ENCODE measurements at regions not wholly inside any gene's neighbourhood (a gene's known extent, or its start where the extent isn't known, plus 50 kb on each side); places are given as distances from the start of the nearest gene placed in this dataset.

DNA sequence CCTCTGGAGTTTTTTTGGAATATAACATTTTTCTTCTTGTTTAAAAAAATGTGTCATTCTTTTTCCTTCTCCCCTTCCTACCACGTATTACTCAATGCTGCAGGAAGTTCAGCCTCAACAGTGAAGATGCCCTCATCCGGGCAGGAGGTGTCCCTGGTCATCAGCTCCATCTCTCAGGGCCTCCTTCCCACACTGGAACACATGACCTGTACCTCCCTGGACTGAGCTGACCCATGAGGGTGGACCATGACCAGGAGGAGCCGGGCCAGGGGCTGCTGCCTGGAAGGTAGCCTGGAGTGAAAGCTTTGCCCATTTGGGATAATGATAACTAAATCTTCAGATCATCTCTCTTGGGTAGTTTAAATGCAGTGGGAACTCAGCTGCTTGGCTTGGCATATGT, 316.5 kb upstream of the ZMIZ1 start:
- FAIRE-seq, result no peak

DNA sequence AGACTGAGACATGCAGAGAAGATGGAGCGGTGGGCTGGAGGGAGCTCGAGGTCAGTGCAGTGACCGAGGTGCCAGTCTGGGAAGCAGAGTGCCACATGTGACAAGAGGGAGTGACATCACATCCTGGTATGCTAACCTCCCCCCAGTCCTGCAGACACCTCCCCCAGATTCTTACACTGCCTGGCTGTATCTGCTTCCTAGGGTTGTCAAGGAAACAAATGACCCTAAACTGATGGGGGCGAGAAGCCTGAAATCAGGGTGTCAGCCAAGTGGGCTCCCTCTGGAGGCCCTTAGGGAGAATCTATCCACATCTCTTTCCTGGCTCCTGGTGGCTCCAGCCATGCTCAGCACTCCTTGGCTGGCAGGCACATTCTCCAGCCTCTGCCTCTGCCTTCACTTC, 316.1 kb upstream of the ZMIZ1 start:
- no peak for FAIRE-seq

DNA sequence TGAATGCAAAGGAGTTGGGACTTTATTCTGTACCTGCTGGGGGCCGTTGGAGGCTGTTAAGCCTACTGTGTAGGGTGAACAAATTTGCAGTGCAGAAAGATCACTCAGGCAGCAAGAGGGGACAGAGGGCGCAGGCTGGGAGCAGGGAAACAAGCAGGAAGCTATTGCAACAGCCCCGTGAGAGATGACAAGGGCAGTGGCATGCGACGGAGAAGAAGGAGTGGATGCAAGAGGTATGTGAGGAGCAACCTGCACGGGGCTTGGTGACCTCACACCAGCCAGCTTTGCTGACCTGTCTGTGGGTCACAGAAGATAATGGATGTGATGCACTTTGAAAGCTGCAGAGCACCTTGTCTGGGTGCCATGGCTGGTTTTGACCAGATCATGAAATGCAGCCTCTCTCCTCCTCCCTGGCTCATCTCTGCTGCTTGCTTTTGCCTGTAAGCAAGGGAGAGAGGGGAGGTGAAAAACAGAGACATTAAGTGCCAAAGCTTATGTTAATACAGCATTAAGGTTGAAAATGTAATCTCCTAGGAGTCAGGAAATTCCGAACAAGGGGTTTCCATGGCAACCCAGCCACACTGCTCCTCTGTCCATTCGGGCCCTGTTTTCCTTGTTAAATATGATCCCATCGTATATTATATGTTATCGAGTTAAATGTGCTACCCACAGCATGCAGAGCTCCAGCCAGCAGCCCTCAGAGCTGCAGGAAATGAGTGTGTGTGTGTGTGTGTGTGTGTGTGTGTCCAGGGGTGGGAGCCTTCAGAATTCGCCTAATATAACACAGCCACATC, 314.3 kb upstream of the ZMIZ1 start:
- no peak for FAIRE-seq

DNA sequence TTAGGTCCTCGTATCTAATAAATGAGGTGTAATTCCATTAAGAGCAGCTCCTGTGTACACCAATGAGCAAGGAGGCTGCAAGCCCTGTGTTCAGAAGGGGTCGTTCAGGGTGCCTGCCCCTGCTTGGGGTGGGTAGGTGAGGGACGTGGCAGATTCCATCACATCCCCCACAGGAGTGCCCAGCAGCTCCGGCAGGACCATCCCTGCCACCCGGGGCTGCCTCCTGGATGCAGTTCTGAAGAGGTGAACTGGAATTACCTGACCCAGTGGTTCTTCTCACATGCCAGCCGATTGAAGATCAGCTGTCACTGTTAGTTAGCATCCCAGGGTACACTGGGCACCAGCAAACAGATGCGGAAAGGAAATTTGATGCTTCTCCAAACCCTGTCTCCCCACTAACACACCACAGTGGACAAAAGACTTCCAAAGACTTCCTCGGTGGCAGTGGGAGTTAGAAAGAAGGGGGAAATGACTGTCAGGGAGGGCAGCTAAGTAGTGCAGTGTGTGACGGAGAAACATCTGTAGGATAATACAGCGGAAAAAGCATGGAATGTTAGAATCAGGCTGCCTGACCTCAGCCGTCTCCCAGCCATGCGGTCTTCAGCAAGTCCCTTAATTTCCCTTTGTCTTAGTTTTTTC, 313.6 kb upstream of the ZMIZ1 start:
- no peak for FAIRE-seq

- no peak for FAIRE-seq
Measured at GRCh38 chr10:78755877-78756455, 312.8 kb upstream of the ZMIZ1 start.

DNA sequence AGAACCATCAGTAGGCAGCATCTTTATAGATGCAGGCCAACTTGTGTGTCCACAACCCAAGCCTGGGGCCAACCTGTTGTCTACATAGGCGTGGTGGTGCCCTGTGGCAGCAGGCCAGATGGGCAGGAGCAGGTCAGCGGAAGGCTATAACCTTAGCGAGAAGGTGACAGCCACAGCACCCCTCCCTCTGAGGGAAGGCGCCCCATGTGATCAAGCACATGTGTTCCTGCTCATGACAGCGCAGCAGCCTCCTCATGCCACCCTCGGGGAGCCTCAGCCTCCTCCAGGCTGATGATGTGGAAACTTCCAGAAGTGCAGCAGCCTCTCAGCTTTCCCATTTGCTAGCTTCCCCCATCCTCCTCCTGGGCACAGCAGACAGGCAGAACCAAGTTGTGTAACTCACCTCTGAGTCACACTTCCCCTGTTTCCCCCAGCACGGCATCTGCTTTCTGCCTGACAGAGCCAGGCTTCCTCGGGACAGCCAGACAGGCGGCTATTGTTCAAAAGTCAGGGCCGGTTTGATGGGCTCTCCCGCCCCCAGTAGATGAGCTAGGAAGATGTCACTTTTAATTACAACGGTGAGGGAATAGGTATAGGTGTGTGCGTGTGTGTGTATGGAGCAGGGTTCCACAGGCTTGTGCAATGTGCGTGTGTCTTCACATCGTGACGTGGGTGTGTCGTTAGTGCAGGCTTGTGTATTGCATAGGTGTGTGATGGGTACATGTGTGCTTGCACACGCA, 312.0 kb upstream of the ZMIZ1 start:
- FAIRE-seq, result no peak

- no peak for FAIRE-seq
Measured at GRCh38 chr10:78757344-78757925, 311.3 kb upstream of the ZMIZ1 start.

DNA sequence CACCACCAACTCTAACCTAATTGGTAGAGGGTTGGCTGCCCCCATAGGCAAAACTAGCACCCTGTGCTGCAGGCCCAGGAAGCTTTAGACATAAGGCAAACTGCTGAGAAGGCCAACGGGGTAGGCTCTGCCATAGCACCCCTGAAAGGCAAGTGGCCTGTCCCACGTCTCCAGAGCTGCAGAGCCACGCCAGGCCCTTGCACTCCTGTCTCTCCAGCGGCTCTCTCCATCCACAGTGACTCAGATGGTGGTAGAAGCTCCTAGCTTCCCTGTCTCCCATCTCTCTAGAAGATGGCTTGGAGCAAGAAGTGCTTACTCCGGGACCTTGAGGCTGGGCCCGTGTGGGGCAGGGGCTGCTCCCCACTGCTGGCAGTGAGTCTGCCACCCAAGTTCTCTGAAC, 310.6 kb upstream of the ZMIZ1 start:
- FAIRE-seq, result no peak

DNA sequence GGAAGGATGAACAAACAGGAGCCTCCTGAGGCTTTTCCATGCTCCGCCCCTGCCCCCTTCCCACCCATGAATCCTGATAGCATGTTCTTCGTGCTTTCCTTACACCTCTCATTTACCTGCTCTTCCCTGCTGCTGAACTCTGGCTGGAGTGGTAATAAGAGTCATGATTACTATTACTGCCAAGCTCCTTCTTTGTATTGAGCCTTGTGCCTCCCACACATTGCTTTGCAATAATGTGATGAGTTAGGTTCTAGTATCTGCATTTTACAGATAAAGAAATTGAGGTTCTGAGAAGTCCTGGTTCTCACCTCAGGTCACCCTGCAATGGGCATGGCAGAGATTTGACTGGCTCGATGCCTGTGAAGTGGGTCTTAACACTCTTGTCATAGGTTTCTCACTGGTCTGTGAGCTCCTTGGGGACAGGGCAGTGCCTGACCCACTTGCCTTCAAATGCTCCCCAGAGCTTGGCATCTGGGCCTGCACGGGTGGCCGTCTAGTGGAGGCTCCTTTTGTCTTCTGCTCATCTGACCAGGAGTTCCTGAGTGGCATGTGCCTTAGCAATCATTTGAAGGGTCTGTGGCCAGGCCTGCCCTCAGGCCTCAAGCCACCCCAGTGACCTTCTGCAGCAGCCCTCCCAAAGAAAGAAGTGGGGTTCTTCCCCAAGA, 309.2 kb upstream of the ZMIZ1 start:
- FAIRE-seq, result no peak

DNA sequence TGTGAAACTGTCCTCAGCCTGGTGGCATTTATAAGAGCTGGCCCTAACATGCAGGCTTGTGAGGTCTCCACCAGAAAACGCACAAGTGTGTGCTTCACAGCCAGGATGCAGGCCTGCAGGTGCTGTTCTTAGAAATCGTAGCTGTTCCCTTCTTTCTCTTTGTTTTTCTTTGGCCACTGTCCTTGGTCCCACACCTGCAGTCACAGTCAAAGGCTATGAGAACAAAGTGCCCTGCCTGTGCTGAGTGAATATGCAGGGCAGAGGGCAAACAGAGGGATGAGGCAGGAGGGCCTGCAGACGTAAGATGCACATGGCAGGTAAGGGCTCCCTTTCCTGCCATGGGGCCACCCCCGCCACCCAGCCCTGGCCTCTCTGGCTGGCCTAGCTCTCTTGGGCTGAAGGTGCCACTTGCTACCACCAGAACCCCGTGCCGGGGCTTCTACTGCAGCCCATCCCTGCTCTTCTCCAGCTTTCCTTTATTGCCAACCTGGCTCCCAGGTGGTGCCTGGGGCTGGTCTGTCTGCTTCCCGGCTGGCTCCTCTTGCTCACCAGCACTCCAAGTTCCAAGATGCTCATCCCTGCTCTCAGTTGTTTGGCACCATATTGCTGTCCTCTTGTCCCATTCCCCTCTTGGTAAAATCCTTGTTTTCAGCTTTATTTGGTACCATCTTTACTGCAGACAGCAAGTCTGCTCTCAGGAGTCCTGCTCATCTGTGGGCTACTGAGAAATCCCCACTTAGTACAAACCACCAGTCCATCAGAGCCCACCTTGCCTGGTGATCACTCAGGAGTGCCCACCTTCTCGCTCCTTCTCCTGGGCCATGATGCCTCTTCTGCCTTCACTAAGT, 308.1 kb upstream of the ZMIZ1 start:
- no peak for FAIRE-seq

DNA sequence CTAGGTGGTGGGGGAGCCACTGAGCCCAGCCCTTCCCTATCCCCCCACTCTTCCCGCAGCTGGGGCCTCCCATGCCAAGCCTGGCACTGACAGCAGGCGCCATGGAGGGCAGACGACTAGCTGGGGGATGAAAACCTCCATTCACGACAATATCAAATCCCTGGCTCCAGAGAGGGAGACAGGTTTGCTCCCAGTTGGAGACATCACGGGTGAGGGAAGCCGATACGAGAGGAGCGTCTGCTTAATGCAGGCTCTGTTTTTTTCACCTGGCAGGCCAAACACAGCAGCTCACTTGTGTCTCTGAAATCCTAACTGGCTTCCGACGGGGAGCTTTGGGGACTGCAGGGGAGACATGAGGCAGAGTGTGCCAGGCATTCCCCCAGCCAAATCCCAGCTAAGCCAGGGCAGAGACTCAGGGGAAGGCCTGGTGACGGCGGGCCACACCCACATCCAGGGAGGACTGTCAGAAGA, 307.4 kb upstream of the ZMIZ1 start:
- no peak for FAIRE-seq

- no peak for FAIRE-seq
Measured at GRCh38 chr10:78762086-78762630, 306.6 kb upstream of the ZMIZ1 start.

DNA sequence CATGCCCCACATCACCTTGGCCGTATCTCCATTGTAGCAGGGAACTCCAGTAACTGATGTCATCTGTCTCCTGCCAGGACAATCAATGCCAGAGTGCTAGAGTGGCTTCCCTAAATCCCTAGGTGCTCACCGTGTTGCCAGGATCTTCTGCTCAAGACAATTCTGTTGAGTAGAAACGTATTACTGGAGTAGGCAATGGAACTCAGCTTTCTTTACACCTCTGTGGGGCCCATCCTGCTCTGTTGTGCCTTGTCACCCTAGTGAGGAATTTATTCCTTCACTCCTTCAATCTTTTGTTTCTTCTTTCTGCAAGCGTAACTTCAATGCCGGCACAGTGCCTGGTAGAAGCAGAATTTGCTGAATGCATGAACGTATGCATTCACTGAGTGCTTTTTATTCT, 305.5 kb upstream of the ZMIZ1 start:
- no peak for FAIRE-seq

DNA sequence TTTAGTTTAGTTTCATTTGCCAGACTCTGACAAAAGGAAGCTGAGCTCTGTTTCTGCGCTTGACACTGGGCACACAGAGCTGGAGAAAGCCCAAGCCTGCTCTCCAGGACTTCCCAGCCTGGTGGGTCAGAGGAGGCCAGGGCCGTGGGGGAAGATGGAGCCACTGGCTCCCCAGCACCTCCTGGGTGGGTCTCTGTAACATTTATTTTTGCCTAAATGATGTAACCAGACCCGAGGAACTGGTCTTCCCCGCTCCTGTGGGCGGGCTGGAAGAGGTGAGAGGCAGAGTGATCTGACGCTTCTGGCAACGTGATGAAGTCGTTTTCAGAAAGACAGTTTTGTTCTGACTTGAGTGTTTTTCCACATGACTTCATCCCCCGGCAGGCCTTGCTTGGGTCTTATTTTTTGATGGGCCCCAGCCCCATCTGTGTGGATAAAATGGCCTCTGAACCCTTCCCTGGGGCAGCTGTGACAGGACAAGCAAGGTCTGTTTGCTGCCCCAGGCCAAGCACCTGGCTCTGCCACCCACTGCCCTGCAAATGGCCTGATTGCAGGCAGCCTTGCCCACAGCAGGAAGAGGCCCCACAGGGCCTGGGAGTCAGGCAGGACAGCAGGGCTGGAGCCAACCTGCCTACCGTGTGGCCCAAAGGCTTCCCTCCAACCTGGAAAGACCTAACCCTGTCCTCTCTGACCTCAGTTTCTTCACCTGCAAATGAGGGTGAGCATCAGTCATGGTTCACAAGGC, 304.9 kb upstream of the ZMIZ1 start:
- FAIRE-seq, result no peak

DNA sequence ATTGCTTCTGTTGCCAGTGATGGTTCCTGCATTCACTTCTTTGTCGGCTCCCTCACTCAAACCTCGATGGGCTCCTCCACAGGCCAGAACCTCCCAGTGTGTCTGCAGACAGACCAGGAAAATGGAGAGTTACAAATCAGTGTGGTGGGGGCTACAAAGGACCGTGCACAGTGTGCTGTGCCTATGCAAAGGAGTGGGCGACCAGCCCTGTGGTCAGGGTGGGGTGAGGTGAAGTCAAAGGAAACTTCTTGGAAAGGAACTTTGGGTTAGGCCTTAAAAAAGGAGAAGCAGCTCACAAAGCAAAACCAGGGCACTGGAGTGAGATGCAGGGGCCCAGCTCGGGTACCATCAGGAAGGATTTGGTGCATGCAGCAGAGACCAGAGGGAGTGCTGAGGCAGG, 304.3 kb upstream of the ZMIZ1 start:
- no peak for FAIRE-seq

DNA sequence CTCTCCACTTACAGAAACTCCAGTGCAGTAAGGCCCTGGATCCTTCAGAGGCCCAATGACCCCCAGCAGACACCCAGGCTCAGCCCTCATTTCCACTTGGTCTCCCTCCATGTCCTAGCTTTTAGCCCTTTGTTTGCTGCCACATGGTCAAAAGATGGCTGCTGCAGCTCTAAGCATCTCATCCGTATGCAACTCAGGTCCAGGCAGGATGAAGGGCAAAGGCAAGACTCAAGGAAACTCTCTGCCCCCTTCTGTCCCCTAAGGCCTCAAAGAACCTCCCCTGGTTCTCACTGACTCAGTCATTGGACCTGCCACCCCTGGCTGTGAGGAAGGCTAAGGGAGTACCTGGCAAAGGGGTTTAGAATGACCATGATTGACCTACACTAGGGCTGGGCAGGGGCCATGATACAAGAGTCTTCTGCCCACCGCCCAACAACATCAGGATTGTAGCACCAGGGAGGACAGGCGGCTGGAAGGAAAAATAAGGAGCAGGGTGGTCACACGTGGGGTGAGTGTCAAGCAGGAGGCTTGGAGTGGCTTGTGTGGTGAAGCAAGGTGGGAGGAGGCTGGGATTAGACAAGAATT, 303.8 kb upstream of the ZMIZ1 start:
- no peak for FAIRE-seq

- FAIRE-seq, result no peak
Measured at GRCh38 chr10:78765726-78766335, 302.9 kb upstream of the ZMIZ1 start.

- FAIRE-seq, result no peak
Measured at GRCh38 chr10:78766603-78767002, 302.2 kb upstream of the ZMIZ1 start.

GRCh38 chr10:78768041-78768835, 300.5 kb upstream of the ZMIZ1 start:
- FAIRE-seq, result no peak
